ENCODE measurements at regions not wholly inside any gene's neighbourhood (a gene's known extent, or its start where the extent isn't known, plus 50 kb on each side); places are given as distances from the start of the nearest gene placed in this dataset.
"Not testable (repeated sequence)": the region's sequence is repeated elsewhere in the genome, so short reads cannot be mapped to it uniquely, and the experiment has no call there.

DNA sequence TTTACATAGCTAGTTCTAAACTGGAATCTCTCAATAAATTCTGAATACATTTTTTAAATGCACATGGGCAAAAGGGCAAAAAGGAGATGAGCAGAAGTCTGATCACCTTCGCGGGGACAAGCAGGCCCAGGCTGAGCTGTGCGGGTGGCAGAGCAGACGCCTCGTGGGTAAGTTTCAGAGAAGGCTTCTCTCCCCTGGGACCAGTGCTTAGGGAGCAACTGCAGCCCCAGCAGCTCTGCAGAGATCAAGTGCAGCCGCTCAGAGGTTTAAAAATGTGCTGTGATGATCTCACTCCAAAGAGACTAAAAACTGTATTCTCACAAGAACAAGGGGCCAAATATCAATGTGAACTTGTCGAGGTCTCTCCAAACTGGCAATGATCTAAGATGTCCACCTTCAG, 264.3 kb upstream of the RNF32 start:
- no peaks in the 10 kb centered on the region for H3K36me3 Mint-ChIP-seq (ENCODE audit: low read depth)
- no peaks in the 10 kb centered on the region for H3K4me1 Mint-ChIP-seq (ENCODE audit: low read depth)
- no peak overlapping the region for H3K27ac Mint-ChIP-seq
- intact Hi-C loops (cut with micrococcal nuclease) = no loop called here
- H3K9me3 Mint-ChIP-seq = peaks cover 5% of the 10 kb centered on the region
- H3K27me3 Mint-ChIP-seq = no peaks in the 10 kb centered on the region
- H3K4me3 Mint-ChIP-seq = no peak overlapping the region

DNA sequence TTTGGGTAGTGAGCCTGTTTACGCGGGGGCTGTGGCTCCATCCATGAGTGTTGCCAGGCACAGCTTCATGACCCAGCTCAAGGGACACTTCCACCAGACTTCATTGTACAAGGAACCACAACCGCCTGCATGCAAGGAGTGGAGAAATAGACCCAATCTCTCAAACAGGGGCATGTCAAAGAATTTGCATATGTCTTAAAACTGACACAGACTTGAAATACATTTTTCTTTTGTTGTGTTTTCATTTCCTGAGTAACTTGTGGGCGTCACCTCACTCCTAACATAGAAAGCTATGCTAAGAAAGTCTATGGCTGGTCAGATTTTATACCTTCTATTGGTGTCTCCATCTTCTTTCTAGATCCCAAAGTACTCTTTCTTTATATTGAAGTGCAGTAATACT, 266.2 kb upstream of the RNF32 start:
- Mint-ChIP-seq H3K4me1 (ENCODE audit: low read depth) (no peaks in the 10 kb centered on the region), H3K4me3 (no peak overlapping the region), H3K27ac (no peak overlapping the region), H3K36me3 (ENCODE audit: low read depth) (no peaks in the 10 kb centered on the region), H3K27me3 (no peaks in the 10 kb centered on the region), H3K9me3 (peaks cover 9% of the 10 kb centered on the region)
- intact Hi-C loops (cut with micrococcal nuclease) = no loop called here

DNA sequence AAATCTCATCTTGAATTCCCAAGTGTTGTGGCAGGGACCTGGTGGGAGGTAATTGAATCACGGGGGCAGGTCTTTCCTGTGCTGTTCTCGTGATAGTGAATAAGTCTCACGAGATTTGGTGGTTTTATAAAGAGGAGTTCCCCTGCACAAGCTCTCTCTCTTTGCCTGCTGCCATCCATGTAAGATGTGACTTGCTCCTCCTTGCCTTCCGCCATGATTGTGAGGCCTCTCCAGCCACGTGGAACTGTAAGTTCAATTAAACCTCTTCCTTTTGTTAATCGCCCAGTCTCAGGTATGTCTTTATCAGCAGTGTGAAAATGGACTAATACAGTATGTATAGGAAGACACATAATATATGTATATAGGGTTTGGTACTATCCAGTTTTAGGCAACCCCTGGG, 270.6 kb upstream of the RNF32 start:
- intact Hi-C loops (cut with micrococcal nuclease); H3K27ac Mint-ChIP-seq; H3K9me3 Mint-ChIP-seq; H3K4me3 Mint-ChIP-seq; H3K36me3 Mint-ChIP-seq (ENCODE audit: low read depth); H3K4me1 Mint-ChIP-seq (ENCODE audit: low read depth); H3K27me3 Mint-ChIP-seq: not testable (repeated sequence)

- Mint-ChIP-seq H3K36me3 (ENCODE audit: low read depth) (no peaks in the 10 kb centered on the region), H3K27ac (no peak overlapping the region), H3K27me3 (no peaks in the 10 kb centered on the region), H3K4me3 (no peak overlapping the region), H3K9me3 (peaks cover 9% of the 10 kb centered on the region), H3K4me1 (ENCODE audit: low read depth) (no peaks in the 10 kb centered on the region)
- intact Hi-C loops (cut with micrococcal nuclease) = no loop called here
These were observed 272.3 kb upstream of the RNF32 start for GRCh38 chr7:156368053-156368843.

- H3K9me3 Mint-ChIP-seq = no peaks in the 10 kb centered on the region
- no peaks in the 10 kb centered on the region for H3K4me1 Mint-ChIP-seq (ENCODE audit: low read depth)
- no peaks in the 10 kb centered on the region for H3K27me3 Mint-ChIP-seq
- intact Hi-C loops (cut with micrococcal nuclease) = no loop called here
- no peak overlapping the region for H3K4me3 Mint-ChIP-seq
- H3K36me3 Mint-ChIP-seq (ENCODE audit: low read depth) = no peaks in the 10 kb centered on the region
- no peak overlapping the region for H3K27ac Mint-ChIP-seq
These were observed 276.8 kb upstream of the RNF32 start for GRCh38 chr7:156363751-156364150.

- intact Hi-C loops (cut with micrococcal nuclease) = no loop called here
- H3K9me3 Mint-ChIP-seq = no peaks in the 10 kb centered on the region
- H3K4me1 Mint-ChIP-seq (ENCODE audit: low read depth) = no peaks in the 10 kb centered on the region
- no peak overlapping the region for H3K27ac Mint-ChIP-seq
- H3K4me3 Mint-ChIP-seq = no peak overlapping the region
- no peaks in the 10 kb centered on the region for H3K27me3 Mint-ChIP-seq
- no peaks in the 10 kb centered on the region for H3K36me3 Mint-ChIP-seq (ENCODE audit: low read depth)
These were observed 279.7 kb upstream of the RNF32 start for GRCh38 chr7:156360835-156361234.

DNA sequence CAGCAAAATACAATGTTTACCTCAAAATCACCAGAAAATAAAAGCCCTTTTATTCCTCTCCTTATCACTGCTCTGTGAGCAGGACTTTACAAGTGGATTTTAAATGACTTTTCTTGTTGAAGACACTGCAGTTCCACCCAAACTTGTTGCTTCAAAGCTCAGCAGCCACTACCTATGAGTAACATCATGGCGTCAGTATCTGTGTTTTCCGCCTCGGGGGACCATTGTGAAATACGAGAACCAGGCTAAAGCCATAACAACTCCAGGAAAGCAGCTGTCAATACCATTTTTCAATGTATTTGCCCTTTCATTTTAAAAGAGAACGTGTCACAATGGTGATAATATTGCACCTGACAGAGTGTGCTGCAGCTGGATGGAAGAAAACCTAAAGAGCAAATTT, 284.0 kb upstream of the RNF32 start:
- Mint-ChIP-seq H3K27ac (no peak overlapping the region), H3K36me3 (ENCODE audit: low read depth) (no peaks in the 10 kb centered on the region), H3K27me3 (no peaks in the 10 kb centered on the region), H3K4me1 (ENCODE audit: low read depth) (no peaks in the 10 kb centered on the region), H3K4me3 (no peak overlapping the region), H3K9me3 (no peaks in the 10 kb centered on the region)
- intact Hi-C loops (cut with micrococcal nuclease) = no loop called here

GRCh38 chr7:156353352-156353751, 287.2 kb upstream of the RNF32 start:
- no peak overlapping the region for H3K27ac Mint-ChIP-seq

GRCh38 chr7:156347703-156348248, 292.8 kb upstream of the RNF32 start:
- intact Hi-C loops (cut with micrococcal nuclease); H3K36me3 Mint-ChIP-seq (ENCODE audit: low read depth); H3K9me3 Mint-ChIP-seq; H3K27ac Mint-ChIP-seq; H3K4me1 Mint-ChIP-seq (ENCODE audit: low read depth); H3K4me3 Mint-ChIP-seq; H3K27me3 Mint-ChIP-seq: not testable (repeated sequence)

More at GRCh38 chr7:156353352-156353751, 287.2 kb upstream of the RNF32 start:
- no peaks in the 10 kb centered on the region for H3K27me3 Mint-ChIP-seq
- H3K4me1 Mint-ChIP-seq (ENCODE audit: low read depth) = no peaks in the 10 kb centered on the region
- no peaks in the 10 kb centered on the region for H3K36me3 Mint-ChIP-seq (ENCODE audit: low read depth)
- no peaks in the 10 kb centered on the region for H3K9me3 Mint-ChIP-seq
- no peak overlapping the region for H3K4me3 Mint-ChIP-seq
- intact Hi-C loops (cut with micrococcal nuclease) = no loop called here

- no peaks in the 10 kb centered on the region for H3K9me3 Mint-ChIP-seq
- H3K4me1 Mint-ChIP-seq (ENCODE audit: low read depth) = no peaks in the 10 kb centered on the region
- no peaks in the 10 kb centered on the region for H3K27me3 Mint-ChIP-seq
- intact Hi-C loops (cut with micrococcal nuclease) = no loop called here
- no peak overlapping the region for H3K27ac Mint-ChIP-seq
- no peak overlapping the region for H3K4me3 Mint-ChIP-seq
- H3K36me3 Mint-ChIP-seq (ENCODE audit: low read depth) = no peaks in the 10 kb centered on the region
These were observed 293.4 kb upstream of the RNF32 start for GRCh38 chr7:156347132-156347531.

- Mint-ChIP-seq H3K4me3 (no peak overlapping the region), H3K27ac (no peak overlapping the region), H3K4me1 (ENCODE audit: low read depth) (no peaks in the 10 kb centered on the region), H3K9me3 (no peaks in the 10 kb centered on the region), H3K36me3 (ENCODE audit: low read depth) (no peaks in the 10 kb centered on the region), H3K27me3 (no peaks in the 10 kb centered on the region)
- intact Hi-C loops (cut with micrococcal nuclease) = no loop called here
These were observed 296.0 kb upstream of the RNF32 start for GRCh38 chr7:156344595-156344994.

DNA sequence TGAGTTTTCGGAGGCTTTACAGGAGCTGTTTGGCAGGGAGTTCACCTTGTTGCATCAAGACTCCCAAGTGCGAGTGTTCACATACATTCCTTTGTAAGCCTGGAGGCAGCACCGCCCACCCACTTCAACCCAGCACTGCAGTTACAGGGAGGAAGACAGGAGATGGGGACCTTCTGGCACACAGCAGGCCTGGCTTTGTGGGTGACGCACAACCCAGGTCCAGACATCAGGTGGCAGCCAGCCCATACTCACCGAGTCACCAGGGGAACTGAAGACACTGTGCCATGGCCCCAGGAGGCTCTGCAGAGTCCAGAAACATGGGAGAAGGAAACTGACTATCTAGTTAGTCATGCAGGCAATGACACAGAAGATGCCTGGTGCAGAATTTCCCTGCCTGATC, 305.9 kb upstream of the RNF32 start:
- H3K27me3 Mint-ChIP-seq = no peaks in the 10 kb centered on the region

GRCh38 chr7:156327916-156328315, 312.7 kb upstream of the RNF32 start:
- Mint-ChIP-seq H3K27me3 (no peaks in the 10 kb centered on the region), H3K9me3 (peaks cover 22% of the 10 kb centered on the region)

More for the DNA sequence above, 305.9 kb upstream of the RNF32 start:
- Mint-ChIP-seq H3K36me3 (ENCODE audit: low read depth) (no peaks in the 10 kb centered on the region), H3K4me3 (no peak overlapping the region), H3K27ac (no peak overlapping the region), H3K9me3 (peaks cover 22% of the 10 kb centered on the region), H3K4me1 (ENCODE audit: low read depth) (no peaks in the 10 kb centered on the region)
- intact Hi-C loops (cut with micrococcal nuclease) = no loop called here

DNA sequence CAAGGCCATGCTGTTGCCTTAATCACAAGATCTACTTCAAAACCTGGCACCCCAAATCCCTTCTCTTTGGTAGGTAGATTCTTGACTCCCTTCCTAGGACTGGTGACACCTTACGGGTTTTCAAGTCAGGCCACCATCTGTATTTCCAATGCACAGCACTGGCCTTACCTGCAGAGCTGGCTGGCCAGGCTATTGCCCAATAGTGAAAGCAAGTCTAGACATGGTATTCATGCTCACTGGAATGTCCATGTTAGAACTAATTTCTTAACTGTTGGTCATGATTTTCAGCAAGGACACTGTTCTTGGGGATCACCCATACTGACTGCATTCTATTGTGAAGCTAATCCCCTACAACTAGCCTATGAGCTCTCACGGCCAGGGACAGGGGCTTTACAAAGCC, 313.1 kb upstream of the RNF32 start:
- Mint-ChIP-seq H3K4me1 (ENCODE audit: low read depth) (no peaks in the 10 kb centered on the region), H3K9me3 (peaks cover 22% of the 10 kb centered on the region), H3K4me3 (no peak overlapping the region), H3K27me3 (no peaks in the 10 kb centered on the region), H3K36me3 (ENCODE audit: low read depth) (no peaks in the 10 kb centered on the region), H3K27ac (no peak overlapping the region)
- intact Hi-C loops (cut with micrococcal nuclease) = no loop called here

More at GRCh38 chr7:156327916-156328315, 312.7 kb upstream of the RNF32 start:
- Mint-ChIP-seq H3K4me1 (ENCODE audit: low read depth) (no peaks in the 10 kb centered on the region), H3K36me3 (ENCODE audit: low read depth) (no peaks in the 10 kb centered on the region), H3K27ac (no peak overlapping the region), H3K4me3 (no peak overlapping the region)
- intact Hi-C loops (cut with micrococcal nuclease) = no loop called here

DNA sequence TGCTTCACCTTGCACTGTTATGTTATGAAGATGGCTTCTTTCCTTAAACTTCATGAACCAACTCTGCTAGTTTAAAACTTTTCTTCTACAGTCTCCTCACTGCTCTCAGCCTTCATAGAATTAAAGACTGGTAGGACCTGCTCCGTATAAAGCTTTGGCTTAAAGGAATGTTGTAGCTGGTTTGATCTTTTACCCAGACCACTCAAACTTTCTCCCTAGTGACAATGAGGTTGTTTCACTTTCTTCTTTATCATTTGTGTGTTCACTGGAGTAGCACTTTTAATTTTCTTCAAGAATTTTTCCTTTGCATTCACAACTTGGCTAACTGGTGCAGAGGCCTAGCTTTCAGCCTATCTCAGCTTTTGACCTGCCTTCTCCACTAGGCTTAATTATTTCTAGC, 316.4 kb upstream of the RNF32 start:
- Mint-ChIP-seq H3K4me1 (ENCODE audit: low read depth) (no peaks in the 10 kb centered on the region), H3K9me3 (no peaks in the 10 kb centered on the region), H3K27ac (no peak overlapping the region), H3K36me3 (ENCODE audit: low read depth) (no peaks in the 10 kb centered on the region), H3K27me3 (no peaks in the 10 kb centered on the region), H3K4me3 (no peak overlapping the region)
- intact Hi-C loops (cut with micrococcal nuclease) = no loop called here

All from dendritic cell treated with granulocyte-macrophage colony-stimulating factor and Interleukin-4, amounts not matched to agents 40 ng/mL and 50 ng/mL, for 4 days (primary cell).